ENCODE measurements at regions not wholly inside any gene's neighbourhood (a gene's known extent, or its start where the extent isn't known, plus 50 kb on each side); places are given as distances from the start of the nearest gene placed in this dataset.

DNA sequence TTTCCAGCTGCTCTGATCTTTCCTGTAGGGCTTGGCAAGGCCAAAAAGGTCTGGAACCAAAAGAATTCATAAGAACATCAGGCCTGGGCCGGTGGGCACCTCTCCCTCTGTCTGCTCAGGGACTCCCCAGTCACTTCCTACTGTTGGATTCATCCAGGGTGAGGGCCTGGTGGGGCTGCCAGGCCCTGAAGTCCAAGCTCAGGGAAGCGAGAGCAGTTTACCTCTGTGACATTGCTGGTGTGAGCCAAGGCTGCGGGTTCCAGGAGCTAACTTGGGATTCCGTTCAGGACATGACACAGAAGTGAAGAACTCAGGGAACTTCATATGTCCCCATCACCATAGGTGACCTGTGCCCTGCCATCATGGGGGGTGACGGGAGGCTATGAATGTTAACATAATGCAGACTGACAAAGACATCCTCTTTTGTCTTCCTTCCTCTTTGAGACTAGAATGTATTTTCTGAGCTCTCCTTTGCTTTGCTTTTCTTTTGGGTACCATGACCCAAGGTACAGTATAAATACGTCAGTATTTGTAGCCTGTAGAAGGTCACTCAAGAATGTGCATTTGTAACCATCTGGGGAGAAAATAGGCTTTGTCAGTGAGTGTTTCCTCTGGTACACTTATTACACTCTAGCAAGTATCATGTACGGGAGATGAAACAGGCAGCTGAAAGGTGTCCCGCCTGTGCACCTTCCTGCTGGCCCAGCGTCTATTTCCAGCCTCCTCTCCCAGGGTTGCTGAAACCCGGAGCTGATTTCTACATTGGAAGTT, 130.5 kb upstream of the SLC1A4 start:
- Histone ChIP-seq H3K27ac (ENCODE audit: insufficient read depth, low read depth, low read length) (peak overlapping the region; percentile 66), H3K9me3 (replicated peaks; ENCODE audit: control insufficient read depth, insufficient read depth, low read length) (no peaks in the 10 kb centered on the region), H2AFZ (ENCODE audit: low read depth, low read length) (peak overlapping the region; percentile 98), H3K9me1 (replicated peaks; ENCODE audit: control insufficient read depth, extremely low read depth, insufficient read depth, low read length) (no peaks in the 10 kb centered on the region), H3K4me2 (ENCODE audit: insufficient read depth, low read length) (peak overlapping the region; percentile 76), H3K79me2 (ENCODE audit: control insufficient read depth, insufficient read depth, low read length) (no peaks in the 10 kb centered on the region), H3K36me3 (ENCODE audit: control insufficient read depth in 2 of 2, extremely low read depth in 1 of 2, insufficient read depth in 2 of 2, low read length in 2 of 2) (no peaks in the 10 kb centered on the region), H3K27me3 (ENCODE audit: control insufficient read depth in 2 of 2, insufficient read depth in 2 of 2, low read length in 2 of 2) (no peaks in the 10 kb centered on the region), H3K9ac (replicated peaks; ENCODE audit: extremely low read depth, insufficient read depth, low read length) (peak overlapping the region; percentile 49), H4K20me1 (replicated peaks; ENCODE audit: control insufficient read depth, extremely low read depth, insufficient read depth, low read length) (no peaks in the 10 kb centered on the region), H3K4me1 (ENCODE audit: control insufficient read depth, extremely low read depth, insufficient read depth, low read length) (peaks cover 15% of the 10 kb centered on the region), H3K4me3 (replicated peaks in 1 of 3; ENCODE audit: insufficient read depth in 1 of 3, low read depth in 1 of 3, low read length in 3 of 3) (peak overlapping the region in 1 of 3 experiments; percentile 34)
- no peak for DNase-seq (ENCODE audit: low read depth, low spot score)
- intact Hi-C loops (cut with micrococcal nuclease) (loop anchor here (1.0 kb wide), 4 partner anchors 27 to 205 kb away; partner anchors contain the start of gene SERTAD2), dilution Hi-C loops (cut with MboI; ENCODE audit: extremely low pct_ligation_motif_present, low sequenced_read_pairs) (no loop called here)
- no TSS peak for BruUV-seq (replicated peaks)
- CTCF ChIA-PET, result interaction anchor here (0.8 to 7.9 kb wide), 14 partner anchors 8 to 272 kb away, joined by 3 to 105 read pairs (median 6); partner anchors contain the start of gene SERTAD2
- peak; percentile 4 for FAIRE-seq
- POLR2A ChIA-PET, result interaction anchor here (1.0 to 1.9 kb wide), 5 partner anchors 8 to 214 kb away, joined by 4 to 10 read pairs (median 6); partner anchors contain the start of gene SERTAD2
- TF ChIP-seq GATA2 (IDR thresholded peaks at IDR 0.05; ENCODE audit: insufficient read depth, insufficient read length, low read depth, low read length), result no peak
- no peak for TF ChIP-seq FOS (IDR thresholded peaks at IDR 0.05; ENCODE audit: borderline replicate concordance, insufficient read depth, low read length)
- TF ChIP-seq POLR2A (IDR thresholded peaks at IDR 0.05; ENCODE audit: low read depth, low read length), result no peak
- TF ChIP-seq EZH2 (IDR thresholded peaks at IDR 0.05; ENCODE audit: borderline replicate concordance, low read depth, low read length, severe bottlenecking), result no peak
- no peak for TF ChIP-seq MYC (IDR thresholded peaks at IDR 0.05; ENCODE audit: low read depth, low read length)
- TF ChIP-seq, protein P1, sequence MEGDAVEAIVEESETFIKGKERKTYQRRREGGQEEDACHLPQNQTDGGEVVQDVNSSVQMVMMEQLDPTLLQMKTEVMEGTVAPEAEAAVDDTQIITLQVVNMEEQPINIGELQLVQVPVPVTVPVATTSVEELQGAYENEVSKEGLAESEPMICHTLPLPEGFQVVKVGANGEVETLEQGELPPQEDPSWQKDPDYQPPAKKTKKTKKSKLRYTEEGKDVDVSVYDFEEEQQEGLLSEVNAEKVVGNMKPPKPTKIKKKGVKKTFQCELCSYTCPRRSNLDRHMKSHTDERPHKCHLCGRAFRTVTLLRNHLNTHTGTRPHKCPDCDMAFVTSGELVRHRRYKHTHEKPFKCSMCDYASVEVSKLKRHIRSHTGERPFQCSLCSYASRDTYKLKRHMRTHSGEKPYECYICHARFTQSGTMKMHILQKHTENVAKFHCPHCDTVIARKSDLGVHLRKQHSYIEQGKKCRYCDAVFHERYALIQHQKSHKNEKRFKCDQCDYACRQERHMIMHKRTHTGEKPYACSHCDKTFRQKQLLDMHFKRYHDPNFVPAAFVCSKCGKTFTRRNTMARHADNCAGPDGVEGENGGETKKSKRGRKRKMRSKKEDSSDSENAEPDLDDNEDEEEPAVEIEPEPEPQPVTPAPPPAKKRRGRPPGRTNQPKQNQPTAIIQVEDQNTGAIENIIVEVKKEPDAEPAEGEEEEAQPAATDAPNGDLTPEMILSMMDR (IDR thresholded peaks at IDR 0.05; ENCODE audit: extremely low read depth in 1 of 2, insufficient read depth in 1 of 2, low read depth in 1 of 2, low read length in 2 of 2), result no peak
- no peak for TF ChIP-seq POLR2AphosphoS5 (IDR thresholded peaks at IDR 0.05; ENCODE audit: insufficient read depth, low read depth, low read length)
- TF ChIP-seq, protein P2, sequence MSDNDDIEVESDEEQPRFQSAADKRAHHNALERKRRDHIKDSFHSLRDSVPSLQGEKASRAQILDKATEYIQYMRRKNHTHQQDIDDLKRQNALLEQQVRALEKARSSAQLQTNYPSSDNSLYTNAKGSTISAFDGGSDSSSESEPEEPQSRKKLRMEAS (IDR thresholded peaks at IDR 0.05; ENCODE audit: insufficient read depth, insufficient read length), result no peak

Measured in endothelial cell of umbilical vein (primary cell).